ENCODE measurements at regions not wholly inside any gene's neighbourhood (a gene's known extent, or its start where the extent isn't known, plus 50 kb on each side); places are given as distances from the start of the nearest gene placed in this dataset.

DNA sequence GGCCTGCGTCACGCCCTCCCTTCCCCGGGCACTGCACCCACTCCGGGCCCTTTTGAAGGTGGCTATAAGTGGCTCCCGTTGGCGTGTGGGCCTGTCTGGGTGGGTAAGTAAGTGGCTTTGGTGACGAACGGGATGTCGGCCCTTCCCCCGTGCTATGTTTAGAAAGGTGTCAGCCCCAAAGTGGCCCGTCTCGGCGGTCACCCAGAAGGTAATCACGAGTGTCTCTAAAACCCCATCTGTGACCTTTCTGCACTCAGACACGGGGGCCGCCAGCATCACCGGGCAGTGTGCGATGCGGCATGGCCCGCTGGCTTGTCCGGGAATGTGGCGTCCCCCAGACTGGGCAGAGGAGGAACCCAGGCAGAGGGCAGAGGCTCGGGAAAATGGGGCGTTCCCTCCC, 88.2 kb downstream of the IRX5 start:
- Histone ChIP-seq H3K79me2 (ENCODE audit: insufficient read depth) (no peaks in the 10 kb centered on the region), H3F3A (replicated peaks; ENCODE audit: insufficient read depth) (no peaks in the 10 kb centered on the region), H3K9me2 (no peaks in the 10 kb centered on the region), H2AFZ (ENCODE audit: low read depth) (no peak overlapping the region), H3K4me1 (ENCODE audit: control insufficient read depth in 1 of 2, insufficient read depth in 2 of 2, low read depth in 1 of 2, low read length in 1 of 2) (peaks cover 0 to 12% of the 10 kb centered on the region in 2 experiments; a peak in 1 of 4 replicates), H3K36me3 (replicated peaks in 1 of 2; ENCODE audit: control insufficient read depth in 1 of 2, insufficient read depth in 2 of 2, low read length in 1 of 2) (no peaks in the 10 kb centered on the region), H3K27me3 (ENCODE audit: insufficient read depth) (no peaks in the 10 kb centered on the region), H3K9me3 (no peaks in the 10 kb centered on the region; the same call in 1 of the 2 replicates), H3K4me3 (ENCODE audit: low read depth in 2 of 2, low read length in 1 of 2) (no peak overlapping the region), H3K9ac (no peak overlapping the region), H3K27ac (ENCODE audit: low read depth in 2 of 2, low read length in 1 of 2) (no peak overlapping the region), H3K4me2 (no peak overlapping the region), H4K20me1 (ENCODE audit: insufficient read depth) (no peaks in the 10 kb centered on the region)
- ChIA-PET CTCF (no interaction called here), POLR2A (no interaction called here)
- WGBS (ENCODE audit: low lambda C conversion rate) = 57% methylated on average over 11 of the region's 24 CpGs
- TF ChIP-seq, protein P1, sequence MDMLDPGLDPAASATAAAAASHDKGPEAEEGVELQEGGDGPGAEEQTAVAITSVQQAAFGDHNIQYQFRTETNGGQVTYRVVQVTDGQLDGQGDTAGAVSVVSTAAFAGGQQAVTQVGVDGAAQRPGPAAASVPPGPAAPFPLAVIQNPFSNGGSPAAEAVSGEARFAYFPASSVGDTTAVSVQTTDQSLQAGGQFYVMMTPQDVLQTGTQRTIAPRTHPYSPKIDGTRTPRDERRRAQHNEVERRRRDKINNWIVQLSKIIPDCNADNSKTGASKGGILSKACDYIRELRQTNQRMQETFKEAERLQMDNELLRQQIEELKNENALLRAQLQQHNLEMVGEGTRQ (IDR thresholded peaks at IDR 0.05; ENCODE audit: borderline replicate concordance, low read depth, low read length) = no peak
- TF ChIP-seq IRF3 (IDR thresholded peaks at IDR 0.05; ENCODE audit: low read depth, low read length) = no peak
- TF ChIP-seq RXRA (IDR thresholded peaks at IDR 0.05; ENCODE audit: borderline replicate concordance, low read depth) = no peak
- no peak for TF ChIP-seq NRF1 (IDR thresholded peaks at IDR 0.05; ENCODE audit: low read depth, low read length)
- TF ChIP-seq CHD2 (IDR thresholded peaks at IDR 0.05; ENCODE audit: low read length, partially characterized antibody) = no peak
- TF ChIP-seq GATA2 (CRISPR knock-in tag; IDR thresholded peaks at IDR 0.05) = no peak
- no peak for TF ChIP-seq EP300 (IDR thresholded peaks at IDR 0.05; ENCODE audit: borderline replicate concordance in 1 of 2, low read depth in 1 of 2, low read length in 1 of 2)
- TF ChIP-seq JUND (IDR thresholded peaks at IDR 0.05) = no peak
- no peak for TF ChIP-seq TAF1 (IDR thresholded peaks at IDR 0.05; ENCODE audit: borderline replicate concordance, low read depth, low read length)
- TF ChIP-seq FOXJ3 (CRISPR knock-in tag; IDR thresholded peaks at IDR 0.05) = no peak
- no peak for TF ChIP-seq RAD21 (IDR thresholded peaks at IDR 0.05; ENCODE audit: low read length)
- TF ChIP-seq RCOR1 (IDR thresholded peaks at IDR 0.05; ENCODE audit: low read length) = no peak
- no peak for DNase-seq

- ChIA-PET POLR2A (no interaction called here), CTCF (no interaction called here)
- Histone ChIP-seq H3K79me2 (ENCODE audit: insufficient read depth) (no peaks in the 10 kb centered on the region), H3K4me1 (ENCODE audit: control insufficient read depth in 1 of 2, insufficient read depth in 2 of 2, low read depth in 1 of 2, low read length in 1 of 2) (peaks cover 0 to 12% of the 10 kb centered on the region in 2 experiments; a peak in 1 of 4 replicates), H3K9me2 (no peaks in the 10 kb centered on the region), H3K36me3 (replicated peaks in 1 of 2; ENCODE audit: control insufficient read depth in 1 of 2, insufficient read depth in 2 of 2, low read length in 1 of 2) (no peaks in the 10 kb centered on the region), H3K4me3 (ENCODE audit: low read depth in 2 of 2, low read length in 1 of 2) (no peak overlapping the region), H3K27me3 (ENCODE audit: insufficient read depth) (no peaks in the 10 kb centered on the region), H3K9me3 (no peaks in the 10 kb centered on the region; the same call in 1 of the 2 replicates), H3K27ac (ENCODE audit: low read depth in 2 of 2, low read length in 1 of 2) (no peak overlapping the region), H3K9ac (no peak overlapping the region), H3F3A (replicated peaks; ENCODE audit: insufficient read depth) (no peaks in the 10 kb centered on the region), H4K20me1 (ENCODE audit: insufficient read depth) (no peaks in the 10 kb centered on the region), H3K4me2 (no peak overlapping the region), H2AFZ (ENCODE audit: low read depth) (no peak overlapping the region)
- DNase-seq = no peak
- TF ChIP-seq SIN3A (IDR thresholded peaks at IDR 0.05; ENCODE audit: borderline replicate concordance, low read depth, low read length) (no peak), MEF2A (IDR thresholded peaks at IDR 0.05; ENCODE audit: borderline replicate concordance, low read depth) (no peak)
- WGBS (ENCODE audit: low lambda C conversion rate) = 78% methylated on average over 9 of the region's 9 CpGs
Observed at GRCh38 chr16:55019419-55020131, 88.9 kb downstream of the IRX5 start.

Measured in SK-N-SH (cell line).